ENCODE measurements at regions not wholly inside any gene's neighbourhood (a gene's known extent, or its start where the extent isn't known, plus 50 kb on each side); places are given as distances from the start of the nearest gene placed in this dataset.

DNA sequence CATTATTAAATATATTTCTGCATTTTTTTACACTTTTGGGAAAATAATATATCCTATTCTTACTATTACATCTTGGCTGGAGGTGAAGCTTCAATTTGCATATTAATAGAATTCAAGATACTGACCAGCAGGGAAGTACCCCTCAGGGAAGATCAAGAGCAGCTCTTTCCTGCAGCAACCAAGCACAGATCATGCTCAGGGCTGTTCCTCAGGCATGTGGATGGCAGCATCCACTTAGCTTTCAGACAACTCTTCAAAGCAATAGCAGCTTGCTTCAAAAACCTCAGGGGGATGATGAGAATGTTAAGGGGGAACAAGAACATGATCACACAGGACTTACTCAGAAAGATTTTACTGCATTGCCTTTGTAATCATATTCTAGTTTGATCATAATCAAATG lies 731.8 kb downstream of the SEMA5A start:
- no peak overlapping the region for H3K4me3 ChIP-seq (ENCODE audit: low read depth, low read length)
- DNase-seq (ENCODE audit: low read depth), result no peak
- TF ChIP-seq MYC (IDR thresholded peaks at IDR 0.05; ENCODE audit: low read depth, low read length) (no peak), POLR2A (IDR thresholded peaks at IDR 0.05; ENCODE audit: extremely low read depth, insufficient read length) (no peak), CTCF (IDR thresholded peaks at IDR 0.05; ENCODE audit: low read depth, low read length) (no peak)

- TF ChIP-seq POLR2A (IDR thresholded peaks at IDR 0.05; ENCODE audit: extremely low read depth, insufficient read length), result no peak
- no peak for TF ChIP-seq CTCF (IDR thresholded peaks at IDR 0.05; ENCODE audit: low read depth, low read length)
- TF ChIP-seq, protein P1, sequence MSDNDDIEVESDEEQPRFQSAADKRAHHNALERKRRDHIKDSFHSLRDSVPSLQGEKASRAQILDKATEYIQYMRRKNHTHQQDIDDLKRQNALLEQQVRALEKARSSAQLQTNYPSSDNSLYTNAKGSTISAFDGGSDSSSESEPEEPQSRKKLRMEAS (IDR thresholded peaks at IDR 0.05; ENCODE audit: low read depth, low read length), result no peak
- no peak for TF ChIP-seq MYC (IDR thresholded peaks at IDR 0.05; ENCODE audit: low read depth, low read length)
- DNase-seq (ENCODE audit: low read depth), result no peak
- H3K4me3 ChIP-seq (ENCODE audit: low read depth, low read length), result no peak overlapping the region
These were observed 721.5 kb downstream of the SEMA5A start for GRCh38 chr5:8824371-8824770.

DNA sequence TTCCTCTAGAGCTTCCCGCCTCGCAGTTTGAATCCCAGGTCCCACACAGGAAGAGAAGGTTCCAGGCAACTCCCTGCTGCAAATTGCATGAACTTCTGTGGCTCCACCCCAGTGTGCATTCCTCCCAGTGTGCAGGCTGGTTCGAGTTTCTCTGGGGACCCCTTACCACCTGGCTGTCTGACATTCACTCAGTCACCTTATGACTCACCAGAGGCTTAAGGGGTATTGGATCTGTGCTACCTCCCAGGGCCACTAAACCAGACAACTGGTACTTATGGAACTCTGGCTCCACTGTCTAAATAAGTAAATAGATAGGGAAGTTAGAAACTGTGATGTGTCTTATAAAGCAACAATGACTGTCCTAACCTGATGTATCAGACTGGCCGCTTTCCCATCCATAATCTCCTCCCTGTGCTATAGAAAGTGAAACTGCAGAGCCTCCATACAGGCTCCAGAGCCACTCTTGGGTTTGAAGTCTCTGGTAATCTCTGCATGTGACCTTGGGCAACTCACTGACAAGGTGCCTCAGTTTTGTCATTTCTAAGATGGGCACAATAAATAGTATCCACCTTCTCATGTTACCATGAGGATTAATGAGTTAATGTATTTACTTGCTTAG lies 720.6 kb downstream of the SEMA5A start:
- TF ChIP-seq, protein P1 (IDR thresholded peaks at IDR 0.05; ENCODE audit: low read depth, low read length), result no peak
- TF ChIP-seq MYC (IDR thresholded peaks at IDR 0.05; ENCODE audit: low read depth, low read length) (no peak), POLR2A (IDR thresholded peaks at IDR 0.05; ENCODE audit: extremely low read depth, insufficient read length) (no peak), CTCF (IDR thresholded peaks at IDR 0.05; ENCODE audit: low read depth, low read length) (no peak)
- no peak overlapping the region for H3K4me3 ChIP-seq (ENCODE audit: low read depth, low read length)
- DNase-seq (ENCODE audit: low read depth), result no peak

- no peak for DNase-seq (ENCODE audit: low read depth)
- no peak overlapping the region for H3K4me3 ChIP-seq (ENCODE audit: low read depth, low read length)
- no peak for TF ChIP-seq MYC (IDR thresholded peaks at IDR 0.05; ENCODE audit: low read depth, low read length)
- no peak for TF ChIP-seq CTCF (IDR thresholded peaks at IDR 0.05; ENCODE audit: low read depth, low read length)
- TF ChIP-seq POLR2A (IDR thresholded peaks at IDR 0.05; ENCODE audit: extremely low read depth, insufficient read length), result no peak
- TF ChIP-seq, protein P1 (IDR thresholded peaks at IDR 0.05; ENCODE audit: low read depth, low read length), result no peak
These were observed 719.4 kb downstream of the SEMA5A start for GRCh38 chr5:8826508-8826907.

DNA sequence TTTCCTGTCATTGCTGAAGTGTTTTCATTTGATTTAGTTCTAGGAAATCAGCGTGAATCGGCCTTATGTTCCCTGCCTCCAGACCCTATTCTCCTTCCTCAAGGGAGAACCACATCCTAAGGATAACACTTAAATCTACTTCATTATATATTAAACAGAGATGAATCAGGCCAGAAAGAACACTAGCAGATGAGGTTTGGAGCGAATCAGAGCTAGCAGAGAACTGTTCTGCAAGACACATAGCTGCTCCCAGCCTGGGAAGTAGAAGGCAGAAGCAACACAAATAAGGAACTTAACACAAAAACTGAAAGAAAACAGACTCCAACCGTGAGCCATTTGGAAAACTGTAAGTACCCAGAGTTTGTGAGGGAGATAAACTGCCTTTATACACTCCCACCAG lies 718.2 kb downstream of the SEMA5A start:
- no peak for DNase-seq (ENCODE audit: low read depth)
- no peak overlapping the region for H3K4me3 ChIP-seq (ENCODE audit: low read depth, low read length)
- TF ChIP-seq POLR2A (IDR thresholded peaks at IDR 0.05; ENCODE audit: extremely low read depth, insufficient read length) (no peak), MYC (IDR thresholded peaks at IDR 0.05; ENCODE audit: low read depth, low read length) (no peak), CTCF (IDR thresholded peaks at IDR 0.05; ENCODE audit: low read depth, low read length) (no peak)
- TF ChIP-seq, protein P1 (IDR thresholded peaks at IDR 0.05; ENCODE audit: low read depth, low read length), result no peak
